Central memory CD8-positive, alpha-beta T cell (primary cell): ENCODE measurements at regions not wholly inside any gene's neighbourhood (a gene's known extent, or its start where the extent isn't known, plus 50 kb on each side); places are given as distances from the start of the nearest gene placed in this dataset.

ENCODE experiments used
- ATAC-seq: fragments of 150-1000 bp; cut with Tn5 transposase; replicated peaks from 2 replicates; pipeline ENCODE4 v1.10.0; 2022; ENCODE audit warnings: mild to moderate bottlenecking, moderate FRiP score, moderate number of reproducible peaks; ENCODE audit not compliant: poor library complexity, severe bottlenecking; ENCODE audit errors: extremely low read depth
- DNase-seq, 2 donors: peaks; one replicate each; pipeline ENCODE4 v3.0.0; 2021; ENCODE audit warnings: low spot score in 2 of 2
- H3K27ac Mint-ChIP-seq: one replicate; pipeline ENCODE4 v1.8.0; 2022; ENCODE audit warnings: low read depth, mild to moderate bottlenecking, moderate library complexity, mixed read lengths
- H3K27me3 Mint-ChIP-seq: one replicate; pipeline ENCODE4 v1.8.0; 2022; ENCODE audit warnings: mixed read lengths
- H3K36me3 Mint-ChIP-seq: one replicate; pipeline ENCODE4 v1.8.0; 2022; ENCODE audit warnings: mild to moderate bottlenecking, moderate library complexity, mixed read lengths; ENCODE audit not compliant: insufficient read depth
- H3K4me1 Mint-ChIP-seq: one replicate; pipeline ENCODE4 v1.8.0; 2022; ENCODE audit warnings: mixed read lengths
- H3K4me3 Mint-ChIP-seq: one replicate; pipeline ENCODE4 v1.8.0; 2022; ENCODE audit warnings: mild to moderate bottlenecking, moderate library complexity, mixed read lengths
- H3K9me3 Mint-ChIP-seq: one replicate; pipeline ENCODE4 v1.8.0; 2022; ENCODE audit warnings: mixed read lengths

- no peaks in the 10 kb centered on the region for H3K36me3 Mint-ChIP-seq
- DNase-seq: no peak
- no peak overlapping the region for H3K27ac Mint-ChIP-seq
Observed at GRCh38 chr21:19950347-19950746, 1047.9 kb upstream of the NCAM2 start.

DNA sequence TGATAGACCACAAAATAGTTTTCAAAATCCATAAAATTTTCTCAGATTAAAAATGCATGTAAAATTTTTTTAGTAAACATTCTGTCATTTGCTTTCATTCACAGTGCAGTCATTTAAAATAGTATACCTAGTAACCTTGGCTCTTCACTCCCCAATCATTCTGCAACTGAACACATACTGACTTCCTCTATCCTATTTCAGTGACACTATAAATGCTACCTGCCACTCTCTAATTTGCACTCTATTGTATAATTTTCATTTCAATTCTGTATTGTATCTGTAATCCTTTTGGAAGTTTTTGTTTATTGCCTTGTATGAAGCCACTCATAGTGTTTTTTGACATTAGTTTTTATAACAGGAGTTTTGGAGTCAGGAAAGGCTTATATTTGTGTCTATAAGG, 1029.1 kb upstream of the NCAM2 start:
- Mint-ChIP-seq H3K4me3 (no peak overlapping the region), H3K4me1 (no peaks in the 10 kb centered on the region), H3K27ac (no peak overlapping the region), H3K9me3 (peaks cover 21% of the 10 kb centered on the region), H3K36me3 (no peaks in the 10 kb centered on the region), H3K27me3 (no peaks in the 10 kb centered on the region)
- DNase-seq (no peak), ATAC-seq (no peak)

More at GRCh38 chr21:19950347-19950746, 1047.9 kb upstream of the NCAM2 start:
- peaks cover 13% of the 10 kb centered on the region for H3K9me3 Mint-ChIP-seq
- no peak for ATAC-seq
- H3K27me3 Mint-ChIP-seq: no peaks in the 10 kb centered on the region
- H3K4me3 Mint-ChIP-seq: no peak overlapping the region
- H3K4me1 Mint-ChIP-seq: no peaks in the 10 kb centered on the region

DNA sequence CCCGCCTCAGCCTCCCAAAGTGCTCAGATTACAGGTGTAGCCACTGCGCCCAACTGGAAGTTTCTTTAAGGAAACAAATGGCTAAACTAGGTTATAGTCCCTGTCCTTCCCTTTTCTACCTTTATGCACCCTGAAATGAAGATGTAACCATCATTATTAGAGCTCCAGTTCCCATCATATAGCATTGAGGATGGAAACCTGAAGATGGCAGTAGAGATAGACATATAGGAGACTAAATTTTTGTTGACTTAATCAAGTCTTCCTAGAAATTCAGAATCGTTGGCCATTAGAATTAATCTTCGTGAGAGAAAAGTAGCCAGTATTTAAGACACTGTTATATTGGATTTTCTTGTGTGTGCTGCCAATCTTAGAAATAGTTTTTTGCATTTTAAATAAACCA, 1016.3 kb upstream of the NCAM2 start:
- DNase-seq: no peak
- H3K4me3 Mint-ChIP-seq: no peak overlapping the region
- no peaks in the 10 kb centered on the region for H3K4me1 Mint-ChIP-seq
- no peak for ATAC-seq
- no peaks in the 10 kb centered on the region for H3K36me3 Mint-ChIP-seq
- peaks cover 12% of the 10 kb centered on the region for H3K9me3 Mint-ChIP-seq
- no peak overlapping the region for H3K27ac Mint-ChIP-seq
- no peaks in the 10 kb centered on the region for H3K27me3 Mint-ChIP-seq

DNA sequence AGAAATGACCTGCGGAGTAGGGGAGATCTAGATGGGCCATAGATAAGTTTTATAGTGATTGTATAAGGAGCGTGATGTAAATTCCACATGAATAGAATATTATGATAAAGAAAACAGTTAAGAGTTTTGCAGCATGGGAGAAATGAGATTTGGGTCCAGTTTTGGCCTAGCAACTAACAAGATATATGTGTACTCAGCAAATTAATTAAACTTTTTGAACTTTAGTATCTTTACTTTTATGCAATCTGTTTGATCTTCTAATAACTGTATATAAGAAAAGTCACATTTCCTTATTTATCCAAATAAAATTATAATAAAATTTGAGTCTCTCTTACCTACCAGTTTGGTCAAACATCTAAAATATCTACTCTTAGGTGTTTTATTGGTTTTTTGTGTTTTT, 1011.8 kb upstream of the NCAM2 start:
- Mint-ChIP-seq H3K27me3 (no peaks in the 10 kb centered on the region), H3K4me3 (no peak overlapping the region), H3K4me1 (no peaks in the 10 kb centered on the region), H3K9me3 (peaks cover 12% of the 10 kb centered on the region), H3K36me3 (no peaks in the 10 kb centered on the region), H3K27ac (no peak overlapping the region)
- DNase-seq: no peak
- no peak for ATAC-seq

DNA sequence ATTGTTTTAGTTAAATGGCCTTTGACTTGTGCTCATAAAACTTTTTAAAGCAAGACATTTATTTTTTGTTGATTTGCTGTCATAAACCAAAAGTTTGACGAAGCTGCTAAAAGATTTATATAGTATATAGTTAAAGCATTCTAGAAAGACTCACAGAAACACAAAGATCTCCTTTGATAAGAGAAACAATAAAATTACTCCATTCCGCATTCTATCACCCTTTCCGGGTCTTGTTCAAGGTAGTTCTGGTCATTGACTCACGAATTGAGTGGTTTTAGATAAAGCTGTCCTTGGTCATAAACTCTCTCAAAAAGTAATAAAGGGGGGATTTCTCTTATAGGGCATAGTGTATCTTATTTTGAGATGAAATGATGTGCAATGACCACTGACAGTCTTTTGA, 1010.5 kb upstream of the NCAM2 start:
- Mint-ChIP-seq H3K27me3 (no peaks in the 10 kb centered on the region), H3K27ac (no peak overlapping the region), H3K9me3 (peaks cover 16% of the 10 kb centered on the region), H3K4me3 (no peak overlapping the region), H3K4me1 (no peaks in the 10 kb centered on the region), H3K36me3 (no peaks in the 10 kb centered on the region)
- DNase-seq: no peak
- no peak for ATAC-seq

DNA sequence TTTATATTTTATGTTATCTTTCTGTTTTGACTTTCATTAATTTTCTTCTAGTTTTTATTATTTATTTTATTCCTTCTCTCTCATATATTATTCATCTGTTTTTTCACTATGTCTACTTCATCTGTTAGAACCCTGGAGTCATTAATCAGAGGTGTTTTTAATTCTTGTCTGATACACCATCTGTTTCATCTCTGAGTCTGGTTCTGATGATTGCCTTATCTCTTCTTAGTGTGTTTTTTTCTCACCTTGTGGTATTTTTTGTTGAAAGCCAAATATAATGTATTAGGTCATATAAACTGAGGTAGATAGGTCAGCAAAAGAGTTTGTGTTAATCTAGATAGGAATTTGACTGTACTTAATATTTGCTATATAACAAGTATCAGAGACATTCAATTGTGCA, 1005.7 kb upstream of the NCAM2 start:
- H3K36me3 Mint-ChIP-seq: no peaks in the 10 kb centered on the region
- no peak for DNase-seq
- H3K27me3 Mint-ChIP-seq: no peaks in the 10 kb centered on the region
- H3K4me1 Mint-ChIP-seq: no peaks in the 10 kb centered on the region
- peaks cover 17% of the 10 kb centered on the region for H3K9me3 Mint-ChIP-seq
- ATAC-seq: no peak
- H3K27ac Mint-ChIP-seq: no peak overlapping the region
- H3K4me3 Mint-ChIP-seq: no peak overlapping the region

GRCh38 chr21:19993268-19993667, 1004.9 kb upstream of the NCAM2 start:
- no peak for ATAC-seq
- Mint-ChIP-seq H3K9me3 (peaks cover 21% of the 10 kb centered on the region), H3K36me3 (no peaks in the 10 kb centered on the region)

GRCh38 chr21:19995253-19995652, 1003.0 kb upstream of the NCAM2 start:
- Mint-ChIP-seq H3K27ac (no peak overlapping the region), H3K9me3 (peaks cover 32% of the 10 kb centered on the region), H3K27me3 (no peaks in the 10 kb centered on the region), H3K36me3 (no peaks in the 10 kb centered on the region), H3K4me1 (no peaks in the 10 kb centered on the region), H3K4me3 (no peak overlapping the region)
- ATAC-seq: no peak
- DNase-seq: no peak

More at GRCh38 chr21:19993268-19993667, 1004.9 kb upstream of the NCAM2 start:
- H3K4me3 Mint-ChIP-seq: no peak overlapping the region
- H3K27me3 Mint-ChIP-seq: no peaks in the 10 kb centered on the region
- no peaks in the 10 kb centered on the region for H3K4me1 Mint-ChIP-seq
- no peak overlapping the region for H3K27ac Mint-ChIP-seq
- no peak for DNase-seq

DNA sequence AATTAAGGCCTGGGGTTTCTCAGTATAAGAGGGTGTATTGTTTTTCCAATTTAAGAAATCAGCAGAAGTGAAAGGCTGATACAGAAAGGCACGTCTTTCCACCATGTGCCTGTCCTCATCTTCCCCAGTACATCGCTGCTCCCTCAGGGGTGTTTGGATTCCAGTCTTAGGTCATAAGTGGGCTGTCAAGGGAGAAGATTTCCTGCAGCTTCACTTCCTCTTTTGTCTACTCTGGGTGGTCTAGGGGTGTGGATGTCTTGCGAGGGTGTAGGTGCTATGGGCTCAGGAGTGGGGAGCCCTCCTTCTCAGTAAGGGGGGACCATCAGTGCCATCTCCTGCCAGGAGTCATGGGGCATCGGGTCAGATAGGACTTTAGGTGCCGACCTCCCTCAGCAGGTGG, 999.8 kb upstream of the NCAM2 start:
- ATAC-seq (no peak), DNase-seq (no peak)
- Mint-ChIP-seq H3K27me3 (no peaks in the 10 kb centered on the region), H3K4me1 (no peaks in the 10 kb centered on the region), H3K36me3 (no peaks in the 10 kb centered on the region), H3K27ac (no peak overlapping the region), H3K4me3 (no peak overlapping the region), H3K9me3 (peaks cover 23% of the 10 kb centered on the region)

DNA sequence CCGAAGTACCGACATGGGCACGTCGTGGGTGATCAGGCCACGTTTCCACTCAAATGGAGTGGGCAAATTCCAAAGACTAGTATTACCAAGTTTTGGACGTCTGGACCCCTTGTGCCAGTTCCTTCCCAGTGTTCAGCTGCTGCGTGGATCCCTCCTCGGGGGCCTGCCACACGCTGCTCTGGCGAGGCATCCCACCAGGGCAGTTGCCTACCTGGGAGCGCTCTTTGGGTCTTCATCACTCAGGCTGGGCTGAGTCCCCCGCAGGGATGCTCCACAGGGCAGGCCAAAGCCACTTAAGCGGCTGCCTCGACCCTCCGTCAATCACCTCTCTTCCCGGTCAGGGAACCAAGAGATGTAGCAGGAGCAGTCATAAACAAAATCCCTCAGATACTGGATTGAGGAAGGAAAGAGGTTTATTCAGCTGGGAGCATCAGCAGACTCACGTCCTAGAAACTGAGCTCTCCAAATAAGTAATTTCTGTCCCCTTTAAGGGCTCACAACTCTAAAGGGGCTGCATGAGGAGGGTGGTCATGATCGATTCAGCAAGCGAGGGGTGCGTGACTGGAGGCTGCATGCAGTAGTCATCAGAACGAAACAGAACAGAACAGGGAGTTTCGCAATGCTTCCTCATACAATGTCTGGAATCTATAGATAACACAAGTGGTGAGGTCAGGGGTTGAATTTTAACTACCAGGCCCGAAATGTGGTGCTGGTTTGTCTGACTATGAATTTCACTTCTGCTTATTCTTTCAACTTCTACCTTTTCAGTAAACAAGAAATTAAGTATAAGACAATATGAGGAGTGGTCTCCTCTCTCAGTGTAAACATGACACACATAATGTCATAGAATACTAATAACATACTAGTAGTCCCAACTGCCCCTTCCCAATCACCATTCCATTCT, 998.6 kb upstream of the NCAM2 start:
- Mint-ChIP-seq H3K27ac (no peak overlapping the region), H3K36me3 (no peaks in the 10 kb centered on the region), H3K27me3 (no peaks in the 10 kb centered on the region), H3K9me3 (peaks cover 21% of the 10 kb centered on the region), H3K4me1 (no peaks in the 10 kb centered on the region), H3K4me3 (no peak overlapping the region)
- no peak for DNase-seq
- ATAC-seq: no peak

DNA sequence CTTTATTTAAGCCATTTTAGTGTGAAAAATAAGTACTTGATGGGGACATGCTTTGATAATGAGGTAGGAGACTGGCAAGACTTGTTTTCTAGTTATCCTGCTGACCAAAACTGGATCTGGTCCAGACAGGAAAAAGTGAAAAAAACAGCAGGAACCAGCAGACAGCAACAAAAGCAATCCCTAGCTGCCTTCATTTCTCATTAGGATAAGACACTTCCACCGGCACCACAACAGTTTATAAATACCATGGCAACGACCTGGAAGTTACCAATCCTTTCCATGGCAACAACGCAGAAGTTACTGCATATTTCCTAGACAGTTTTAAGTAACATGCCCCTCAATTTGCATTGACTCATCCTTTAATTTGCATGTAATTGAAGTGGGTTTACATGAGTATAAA, 993.8 kb upstream of the NCAM2 start:
- Mint-ChIP-seq H3K4me1 (no peaks in the 10 kb centered on the region), H3K9me3 (peaks cover 4% of the 10 kb centered on the region), H3K27ac (no peak overlapping the region), H3K4me3 (no peak overlapping the region), H3K27me3 (no peaks in the 10 kb centered on the region), H3K36me3 (no peaks in the 10 kb centered on the region)
- ATAC-seq: no peak
- no peak for DNase-seq

GRCh38 chr21:20010691-20011200, 987.5 kb upstream of the NCAM2 start:
- H3K36me3 Mint-ChIP-seq: no peaks in the 10 kb centered on the region
- H3K4me1 Mint-ChIP-seq: no peaks in the 10 kb centered on the region
- no peaks in the 10 kb centered on the region for H3K27me3 Mint-ChIP-seq
- H3K4me3 Mint-ChIP-seq: no peak overlapping the region
- ATAC-seq: no peak
- DNase-seq: no peak
- no peak overlapping the region for H3K27ac Mint-ChIP-seq
- H3K9me3 Mint-ChIP-seq: peaks cover 20% of the 10 kb centered on the region

DNA sequence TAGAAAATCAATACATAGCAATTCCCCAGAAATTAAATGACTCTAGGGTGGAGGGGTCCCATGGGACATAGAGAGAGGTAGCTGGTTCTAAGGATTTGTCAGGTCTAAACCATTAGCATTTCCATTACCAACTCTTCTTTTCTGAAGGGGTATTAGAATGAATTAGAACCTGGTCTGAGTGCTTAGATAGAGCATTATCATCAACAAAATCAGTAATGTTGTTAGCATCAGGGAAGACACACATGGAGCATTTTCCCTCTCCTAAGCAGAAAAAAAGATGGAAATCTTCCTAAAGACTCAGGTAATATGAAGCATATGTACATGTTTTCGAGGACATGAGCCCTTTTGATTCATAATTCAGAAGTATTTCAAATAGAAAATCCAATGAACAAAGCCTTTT, 984.4 kb upstream of the NCAM2 start:
- no peaks in the 10 kb centered on the region for H3K27me3 Mint-ChIP-seq
- no peak for DNase-seq
- no peaks in the 10 kb centered on the region for H3K4me1 Mint-ChIP-seq
- H3K4me3 Mint-ChIP-seq: no peak overlapping the region
- H3K9me3 Mint-ChIP-seq: peaks cover 23% of the 10 kb centered on the region
- H3K27ac Mint-ChIP-seq: no peak overlapping the region
- ATAC-seq: no peak
- no peaks in the 10 kb centered on the region for H3K36me3 Mint-ChIP-seq
